ENCODE measurements at regions not wholly inside any gene's neighbourhood (a gene's known extent, or its start where the extent isn't known, plus 50 kb on each side); places are given as distances from the start of the nearest gene placed in this dataset.

GRCh38 chr15:96088650-96089049 lies 241.8 kb upstream of the NR2F2 start:
- no peak for DNase-seq
- 71 to 83% methylated on average over 1 of the region's 1 CpG for WGBS, 2 donors

GRCh38 chr15:96089405-96090058 lies 241.0 kb upstream of the NR2F2 start:
- Histone ChIP-seq H3K4me3 (ENCODE audit: low read length in 2 of 2) (no peak overlapping the region), H3K9me3 (ENCODE audit: control insufficient read depth, low read length) (no peaks in the 10 kb centered on the region), H3K27ac (ENCODE audit: low read depth in 1 of 2, low read length in 2 of 2) (no peak overlapping the region), H3K4me1 (ENCODE audit: control insufficient read depth in 1 of 2, insufficient read depth in 2 of 2, low read length in 2 of 2) (no peaks in the 10 kb centered on the region), H3K27me3 (ENCODE audit: control insufficient read depth in 1 of 2, insufficient read depth in 2 of 2, low read length in 1 of 2) (no peaks in the 10 kb centered on the region), H3K36me3 (ENCODE audit: control insufficient read depth in 1 of 2, insufficient read depth in 2 of 2, low read length in 1 of 2) (no peaks in the 10 kb centered on the region)
- intact Hi-C loops (cut with DNase I) = no loop called here
- ATAC-seq (ENCODE audit: low FRiP score) (no peak), DNase-seq (no peak)
- 80 to 81% methylated on average over 11 of the region's 11 CpGs for WGBS, 2 donors

More at GRCh38 chr15:96088650-96089049, 241.8 kb upstream of the NR2F2 start:
- no peak overlapping the region for H3K27ac ChIP-seq (ENCODE audit: low read depth in 1 of 2, low read length in 2 of 2)
- no peaks in the 10 kb centered on the region for H3K4me1 ChIP-seq (ENCODE audit: control insufficient read depth in 1 of 2, insufficient read depth in 2 of 2, low read length in 2 of 2)
- H3K27me3 ChIP-seq (ENCODE audit: control insufficient read depth in 1 of 2, insufficient read depth in 2 of 2, low read length in 1 of 2) = no peaks in the 10 kb centered on the region
- intact Hi-C loops (cut with DNase I) = no loop called here
- no peak overlapping the region for H3K4me3 ChIP-seq (ENCODE audit: low read length in 2 of 2)
- no peaks in the 10 kb centered on the region for H3K36me3 ChIP-seq (ENCODE audit: control insufficient read depth in 1 of 2, insufficient read depth in 2 of 2, low read length in 1 of 2)
- ATAC-seq (ENCODE audit: low FRiP score) = no peak
- no peaks in the 10 kb centered on the region for H3K9me3 ChIP-seq (ENCODE audit: control insufficient read depth, low read length)

DNA sequence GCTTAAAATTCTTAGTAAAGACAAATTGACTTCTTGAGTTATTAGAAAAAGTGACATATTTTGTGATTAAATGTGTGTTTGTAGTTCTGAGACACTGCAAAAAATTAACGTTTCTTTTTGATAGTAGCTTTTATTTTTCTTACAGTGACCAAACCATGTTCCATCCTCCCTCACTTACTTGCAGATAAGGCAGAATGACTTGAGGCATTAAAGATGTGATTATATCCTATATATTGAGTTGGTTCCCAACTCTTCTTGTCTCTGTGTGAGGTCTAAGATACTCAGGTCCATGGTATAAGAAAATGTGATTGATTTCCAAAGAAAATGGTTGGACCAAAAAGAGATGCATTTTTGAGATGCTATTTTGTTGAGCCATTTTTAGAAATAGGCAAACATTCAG lies 238.3 kb upstream of the NR2F2 start:
- Histone ChIP-seq H3K4me3 (ENCODE audit: low read length in 2 of 2) (no peak overlapping the region), H3K36me3 (ENCODE audit: control insufficient read depth in 1 of 2, insufficient read depth in 2 of 2, low read length in 1 of 2) (no peaks in the 10 kb centered on the region), H3K9me3 (ENCODE audit: control insufficient read depth, low read length) (no peaks in the 10 kb centered on the region), H3K27me3 (ENCODE audit: control insufficient read depth in 1 of 2, insufficient read depth in 2 of 2, low read length in 1 of 2) (no peaks in the 10 kb centered on the region), H3K27ac (ENCODE audit: low read depth in 1 of 2, low read length in 2 of 2) (no peak overlapping the region), H3K4me1 (ENCODE audit: control insufficient read depth in 1 of 2, insufficient read depth in 2 of 2, low read length in 2 of 2) (no peaks in the 10 kb centered on the region)
- DNase-seq (no peak), ATAC-seq (ENCODE audit: low FRiP score) (no peak)
- intact Hi-C loops (cut with DNase I) = no loop called here
- 0 to 8% methylated on average over 1 of the region's 1 CpG for WGBS, 2 donors

DNA sequence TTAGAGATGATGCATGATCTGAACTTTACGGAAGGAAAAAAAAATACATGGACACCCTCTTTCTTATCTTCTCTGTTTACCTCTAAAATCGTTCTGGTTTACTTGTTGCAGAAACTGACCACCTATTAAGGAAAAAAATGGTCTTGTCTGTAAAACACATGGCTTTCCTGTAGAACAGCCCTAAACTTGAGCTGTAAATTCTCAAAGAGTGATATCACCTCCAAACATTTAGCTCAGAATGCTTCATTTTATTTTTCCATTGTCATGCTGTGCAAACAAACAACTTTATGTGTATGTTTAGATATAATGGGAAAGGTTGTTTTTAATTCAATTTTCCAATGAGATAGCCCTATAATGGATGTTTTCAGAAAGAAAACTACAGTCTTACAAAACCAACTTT lies 237.4 kb upstream of the NR2F2 start:
- ATAC-seq (ENCODE audit: low FRiP score) (no peak), DNase-seq (no peak)
- H3K4me3 ChIP-seq (ENCODE audit: low read length in 2 of 2) = no peak overlapping the region
- no peaks in the 10 kb centered on the region for H3K9me3 ChIP-seq (ENCODE audit: control insufficient read depth, low read length)
- intact Hi-C loops (cut with DNase I) = no loop called here
- 42 to 44% methylated on average over 2 of the region's 2 CpGs for WGBS, 2 donors
- H3K36me3 ChIP-seq (ENCODE audit: control insufficient read depth in 1 of 2, insufficient read depth in 2 of 2, low read length in 1 of 2) = no peaks in the 10 kb centered on the region
- H3K27me3 ChIP-seq (ENCODE audit: control insufficient read depth in 1 of 2, insufficient read depth in 2 of 2, low read length in 1 of 2) = no peaks in the 10 kb centered on the region
- no peaks in the 10 kb centered on the region for H3K4me1 ChIP-seq (ENCODE audit: control insufficient read depth in 1 of 2, insufficient read depth in 2 of 2, low read length in 2 of 2)
- no peak overlapping the region for H3K27ac ChIP-seq (ENCODE audit: low read depth in 1 of 2, low read length in 2 of 2)

GRCh38 chr15:96097661-96098060 lies 232.8 kb upstream of the NR2F2 start:
- intact Hi-C loops (cut with DNase I) = no loop called here
- no peaks in the 10 kb centered on the region for H3K36me3 ChIP-seq (ENCODE audit: control insufficient read depth in 1 of 2, insufficient read depth in 2 of 2, low read length in 1 of 2)
- 84 to 87% methylated on average over 2 of the region's 2 CpGs for WGBS, 2 donors
- ATAC-seq (ENCODE audit: low FRiP score) (no peak), DNase-seq (no peak)
- H3K4me3 ChIP-seq (ENCODE audit: low read length in 2 of 2) = no peak overlapping the region
- no peak overlapping the region for H3K27ac ChIP-seq (ENCODE audit: low read depth in 1 of 2, low read length in 2 of 2)
- H3K9me3 ChIP-seq (ENCODE audit: control insufficient read depth, low read length) = no peaks in the 10 kb centered on the region
- H3K27me3 ChIP-seq (ENCODE audit: control insufficient read depth in 1 of 2, insufficient read depth in 2 of 2, low read length in 1 of 2) = no peaks in the 10 kb centered on the region
- no peaks in the 10 kb centered on the region for H3K4me1 ChIP-seq (ENCODE audit: control insufficient read depth in 1 of 2, insufficient read depth in 2 of 2, low read length in 2 of 2)

DNA sequence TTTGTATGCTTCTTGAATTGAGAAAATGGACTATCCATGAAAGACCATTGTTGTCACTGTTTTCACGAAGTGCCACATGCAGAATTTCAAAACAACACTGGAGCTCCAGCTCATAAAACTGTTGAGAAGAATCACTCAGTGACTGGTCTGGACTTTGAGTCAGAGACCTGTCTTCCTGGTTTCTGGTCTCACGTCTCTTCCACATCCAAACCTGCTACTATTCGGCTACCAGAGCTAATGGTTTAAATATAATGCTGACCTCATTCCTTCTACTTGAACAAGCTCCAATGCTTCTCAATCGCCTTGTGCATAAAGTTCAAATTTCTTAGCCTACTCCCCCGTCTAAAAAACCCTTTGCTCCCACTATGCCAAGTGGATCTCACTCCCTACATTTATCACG lies 227.9 kb upstream of the NR2F2 start:
- no peaks in the 10 kb centered on the region for H3K4me1 ChIP-seq (ENCODE audit: control insufficient read depth in 1 of 2, insufficient read depth in 2 of 2, low read length in 2 of 2)
- H3K27ac ChIP-seq (ENCODE audit: low read depth in 1 of 2, low read length in 2 of 2) = no peak overlapping the region
- WGBS, 2 donors = 60 to 65% methylated on average over 6 of the region's 6 CpGs
- no peaks in the 10 kb centered on the region for H3K36me3 ChIP-seq (ENCODE audit: control insufficient read depth in 1 of 2, insufficient read depth in 2 of 2, low read length in 1 of 2)
- no peaks in the 10 kb centered on the region for H3K9me3 ChIP-seq (ENCODE audit: control insufficient read depth, low read length)
- ATAC-seq (ENCODE audit: low FRiP score) = no peak
- intact Hi-C loops (cut with DNase I) = no loop called here
- no peaks in the 10 kb centered on the region for H3K27me3 ChIP-seq (ENCODE audit: control insufficient read depth in 1 of 2, insufficient read depth in 2 of 2, low read length in 1 of 2)
- no peak for DNase-seq
- no peak overlapping the region for H3K4me3 ChIP-seq (ENCODE audit: low read length in 2 of 2)

DNA sequence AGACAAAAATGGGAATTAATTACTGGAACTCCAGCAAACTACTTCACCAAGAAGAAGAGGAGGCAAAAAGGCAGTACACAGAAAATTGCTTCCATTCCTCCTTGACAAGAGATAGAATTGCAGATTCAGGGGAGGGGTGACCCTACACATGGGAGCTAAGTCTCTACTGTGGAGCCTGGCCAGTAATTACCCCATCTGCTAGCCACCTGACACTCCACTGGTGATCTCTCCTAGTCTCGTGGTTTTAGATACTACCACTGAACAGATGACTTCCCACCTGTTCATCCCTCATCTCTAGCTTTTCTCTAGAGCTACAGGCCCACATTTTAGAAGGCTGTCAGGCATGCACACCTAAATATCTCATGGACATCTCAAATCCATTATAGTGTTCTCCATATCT lies 224.3 kb upstream of the NR2F2 start:
- H3K27me3 ChIP-seq (ENCODE audit: control insufficient read depth in 1 of 2, insufficient read depth in 2 of 2, low read length in 1 of 2) = no peaks in the 10 kb centered on the region
- H3K36me3 ChIP-seq (ENCODE audit: control insufficient read depth in 1 of 2, insufficient read depth in 2 of 2, low read length in 1 of 2) = no peaks in the 10 kb centered on the region
- no peaks in the 10 kb centered on the region for H3K4me1 ChIP-seq (ENCODE audit: control insufficient read depth in 1 of 2, insufficient read depth in 2 of 2, low read length in 2 of 2)
- no peaks in the 10 kb centered on the region for H3K9me3 ChIP-seq (ENCODE audit: control insufficient read depth, low read length)
- H3K4me3 ChIP-seq (ENCODE audit: low read length in 2 of 2) = no peak overlapping the region
- ATAC-seq (ENCODE audit: low FRiP score) (no peak), DNase-seq (no peak)
- intact Hi-C loops (cut with DNase I) = no loop called here
- no peak overlapping the region for H3K27ac ChIP-seq (ENCODE audit: low read depth in 1 of 2, low read length in 2 of 2)
- 73 to 92% methylated on average over 1 of the region's 1 CpG for WGBS, 2 donors

GRCh38 chr15:96106628-96107027 lies 223.9 kb upstream of the NR2F2 start:
- ATAC-seq (ENCODE audit: low FRiP score) = no peak
- DNase-seq = no peak

DNA sequence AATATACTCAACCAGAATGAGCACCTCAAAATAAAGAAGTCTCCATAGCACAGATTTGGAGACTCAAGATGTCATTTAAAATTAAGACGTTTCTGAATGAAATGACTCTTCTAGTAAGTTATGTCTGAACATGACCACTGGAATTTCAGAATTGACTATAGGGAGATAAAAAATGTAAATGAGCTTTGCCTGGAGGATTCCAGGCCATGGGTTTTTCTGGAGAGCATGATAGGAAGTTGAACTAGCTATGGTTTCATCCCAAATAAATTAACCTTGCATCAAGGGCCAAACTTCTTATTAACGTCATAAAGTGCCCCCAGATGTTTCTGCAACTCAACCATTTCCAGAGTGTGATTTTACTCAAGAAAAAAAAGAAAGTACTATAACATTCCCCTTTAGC lies 222.6 kb upstream of the NR2F2 start:
- Histone ChIP-seq H3K4me3 (ENCODE audit: low read length in 2 of 2) (no peak overlapping the region), H3K36me3 (ENCODE audit: control insufficient read depth in 1 of 2, insufficient read depth in 2 of 2, low read length in 1 of 2) (no peaks in the 10 kb centered on the region), H3K27me3 (ENCODE audit: control insufficient read depth in 1 of 2, insufficient read depth in 2 of 2, low read length in 1 of 2) (no peaks in the 10 kb centered on the region), H3K4me1 (ENCODE audit: control insufficient read depth in 1 of 2, insufficient read depth in 2 of 2, low read length in 2 of 2) (no peaks in the 10 kb centered on the region), H3K27ac (ENCODE audit: low read depth in 1 of 2, low read length in 2 of 2) (no peak overlapping the region), H3K9me3 (ENCODE audit: control insufficient read depth, low read length) (no peaks in the 10 kb centered on the region)
- WGBS, 2 donors = 71 to 73% methylated on average over 2 of the region's 2 CpGs
- DNase-seq (no peak), ATAC-seq (ENCODE audit: low FRiP score) (no peak)
- intact Hi-C loops (cut with DNase I) = no loop called here

More at GRCh38 chr15:96106628-96107027, 223.9 kb upstream of the NR2F2 start:
- Histone ChIP-seq H3K4me1 (ENCODE audit: control insufficient read depth in 1 of 2, insufficient read depth in 2 of 2, low read length in 2 of 2) (no peaks in the 10 kb centered on the region), H3K4me3 (ENCODE audit: low read length in 2 of 2) (no peak overlapping the region), H3K9me3 (ENCODE audit: control insufficient read depth, low read length) (no peaks in the 10 kb centered on the region), H3K36me3 (ENCODE audit: control insufficient read depth in 1 of 2, insufficient read depth in 2 of 2, low read length in 1 of 2) (no peaks in the 10 kb centered on the region), H3K27me3 (ENCODE audit: control insufficient read depth in 1 of 2, insufficient read depth in 2 of 2, low read length in 1 of 2) (no peaks in the 10 kb centered on the region), H3K27ac (ENCODE audit: low read depth in 1 of 2, low read length in 2 of 2) (no peak overlapping the region)
- intact Hi-C loops (cut with DNase I) = no loop called here
- WGBS, 2 donors = 90 to 94% methylated on average over 5 of the region's 5 CpGs

Measured in aorta (tissue), 5 donors.